Lower leg skin (tissue), 3 donors: ENCODE measurements at regions not wholly inside any gene's neighbourhood (a gene's known extent, or its start where the extent isn't known, plus 50 kb on each side); places are given as distances from the start of the nearest gene placed in this dataset.

Experiments used
- POLR2A ChIP-seq, 2 donors: fragments of 450-650 bp; IDR thresholded peaks; one replicate each; pipeline ENCODE4 v1.6.1; 2016 to 2017; ENCODE audit warnings: antibody characterized with exemption in 2 of 2, mild to moderate bottlenecking in 1 of 2, moderate library complexity in 1 of 2
- TF ChIP-seq, protein P1 (sequence below), 3 donors: fragments of 450-650 bp; IDR thresholded peaks; one replicate each; pipeline ENCODE4 v1.5.1; 2016; ENCODE audit warnings: antibody characterized with exemption in 3 of 3, mild to moderate bottlenecking in 3 of 3, moderate library complexity in 2 of 3

DNA sequence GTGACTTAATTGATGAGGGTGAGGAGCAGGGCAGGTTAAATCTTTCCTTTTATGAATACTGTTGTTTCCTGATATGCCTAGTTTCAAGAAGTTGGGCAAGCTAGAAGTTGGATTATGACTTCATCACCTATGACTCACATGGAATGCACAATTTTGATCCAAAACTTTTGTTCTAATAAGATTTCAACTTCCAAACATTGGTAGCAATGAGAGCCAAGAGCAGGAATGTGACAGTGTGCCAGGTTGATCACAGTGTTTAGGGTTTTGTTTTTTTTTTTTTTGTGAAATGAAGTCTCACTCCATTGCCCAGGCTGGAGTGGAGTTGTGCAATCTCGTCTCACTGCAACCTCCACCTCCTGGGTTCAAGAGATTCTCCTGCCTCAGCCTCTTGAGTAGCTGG, 349.4 kb downstream of the DUSP10 start:
- TF ChIP-seq, protein P1, sequence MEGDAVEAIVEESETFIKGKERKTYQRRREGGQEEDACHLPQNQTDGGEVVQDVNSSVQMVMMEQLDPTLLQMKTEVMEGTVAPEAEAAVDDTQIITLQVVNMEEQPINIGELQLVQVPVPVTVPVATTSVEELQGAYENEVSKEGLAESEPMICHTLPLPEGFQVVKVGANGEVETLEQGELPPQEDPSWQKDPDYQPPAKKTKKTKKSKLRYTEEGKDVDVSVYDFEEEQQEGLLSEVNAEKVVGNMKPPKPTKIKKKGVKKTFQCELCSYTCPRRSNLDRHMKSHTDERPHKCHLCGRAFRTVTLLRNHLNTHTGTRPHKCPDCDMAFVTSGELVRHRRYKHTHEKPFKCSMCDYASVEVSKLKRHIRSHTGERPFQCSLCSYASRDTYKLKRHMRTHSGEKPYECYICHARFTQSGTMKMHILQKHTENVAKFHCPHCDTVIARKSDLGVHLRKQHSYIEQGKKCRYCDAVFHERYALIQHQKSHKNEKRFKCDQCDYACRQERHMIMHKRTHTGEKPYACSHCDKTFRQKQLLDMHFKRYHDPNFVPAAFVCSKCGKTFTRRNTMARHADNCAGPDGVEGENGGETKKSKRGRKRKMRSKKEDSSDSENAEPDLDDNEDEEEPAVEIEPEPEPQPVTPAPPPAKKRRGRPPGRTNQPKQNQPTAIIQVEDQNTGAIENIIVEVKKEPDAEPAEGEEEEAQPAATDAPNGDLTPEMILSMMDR (IDR thresholded peaks at IDR 0.05): no peak
- no peak for TF ChIP-seq POLR2A (IDR thresholded peaks at IDR 0.05)
